ENCODE measurements at regions not wholly inside any gene's neighbourhood (a gene's known extent, or its start where the extent isn't known, plus 50 kb on each side); places are given as distances from the start of the nearest gene placed in this dataset.

GRCh38 chr14:55954108-55954507 lies 164.1 kb upstream of the PELI2 start:
- no peaks in the 10 kb centered on the region for H3K36me3 Mint-ChIP-seq (ENCODE audit: insufficient read depth in 2 of 2)
- H3K4me3 Mint-ChIP-seq, result no peak overlapping the region
- ATAC-seq (replicated peaks in 1 of 2) (no peak), DNase-seq (no peak)
- H3K9me3 Mint-ChIP-seq, result no peaks in the 10 kb centered on the region
- no peaks in the 10 kb centered on the region for H3K4me1 Mint-ChIP-seq (ENCODE audit: low read depth)
- no peaks in the 10 kb centered on the region for H3K27me3 Mint-ChIP-seq (ENCODE audit: low read depth)
- no peak overlapping the region for H3K27ac Mint-ChIP-seq

GRCh38 chr14:55955175-55955574 lies 163.0 kb upstream of the PELI2 start:
- Mint-ChIP-seq H3K27ac (no peak overlapping the region), H3K27me3 (ENCODE audit: low read depth) (no peaks in the 10 kb centered on the region), H3K9me3 (no peaks in the 10 kb centered on the region), H3K4me1 (ENCODE audit: low read depth) (no peaks in the 10 kb centered on the region), H3K4me3 (no peak overlapping the region), H3K36me3 (ENCODE audit: insufficient read depth in 2 of 2) (no peaks in the 10 kb centered on the region)
- ATAC-seq (replicated peaks in 1 of 2) (no peak), DNase-seq (no peak)

DNA sequence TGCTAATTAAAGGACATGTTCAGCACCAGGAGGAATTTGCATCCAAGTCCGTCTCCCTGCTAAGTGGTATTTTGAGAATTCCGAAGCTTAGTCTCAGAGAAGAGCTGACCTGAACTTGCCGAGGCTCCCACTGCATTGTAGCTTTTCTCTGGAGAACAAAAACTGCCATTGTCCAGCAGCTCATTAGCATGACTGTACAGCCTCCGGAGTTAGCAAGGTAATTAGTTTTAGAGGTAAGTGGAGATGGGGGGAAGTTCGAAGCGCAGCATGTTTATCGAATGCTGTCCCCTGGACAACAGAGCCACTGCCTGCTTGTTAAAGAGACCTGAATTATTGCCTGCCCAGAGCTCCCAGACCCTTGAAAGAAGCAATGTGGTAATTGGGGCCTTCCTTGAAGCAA lies 160.3 kb upstream of the PELI2 start:
- DNase-seq (no peak), ATAC-seq (replicated peaks in 1 of 2) (no peak)
- no peak overlapping the region for H3K4me3 Mint-ChIP-seq
- no peaks in the 10 kb centered on the region for H3K9me3 Mint-ChIP-seq
- H3K4me1 Mint-ChIP-seq (ENCODE audit: low read depth), result no peaks in the 10 kb centered on the region
- H3K27ac Mint-ChIP-seq, result no peak overlapping the region
- no peaks in the 10 kb centered on the region for H3K27me3 Mint-ChIP-seq (ENCODE audit: low read depth)
- H3K36me3 Mint-ChIP-seq (ENCODE audit: insufficient read depth in 2 of 2), result no peaks in the 10 kb centered on the region

- ATAC-seq (replicated peaks in 1 of 2) (no peak), DNase-seq (no peak)
- Mint-ChIP-seq H3K36me3 (ENCODE audit: insufficient read depth in 2 of 2) (no peaks in the 10 kb centered on the region), H3K4me1 (ENCODE audit: low read depth) (no peaks in the 10 kb centered on the region), H3K9me3 (no peaks in the 10 kb centered on the region), H3K27ac (no peak overlapping the region), H3K27me3 (ENCODE audit: low read depth) (no peaks in the 10 kb centered on the region), H3K4me3 (no peak overlapping the region)
Measured at GRCh38 chr14:55963295-55963694, 154.9 kb upstream of the PELI2 start.

GRCh38 chr14:55964091-55964490 lies 154.1 kb upstream of the PELI2 start:
- no peak for DNase-seq
- Mint-ChIP-seq H3K36me3 (ENCODE audit: insufficient read depth in 2 of 2) (no peaks in the 10 kb centered on the region), H3K4me3 (no peak overlapping the region), H3K27me3 (ENCODE audit: low read depth) (peaks cover under 1% of the 10 kb centered on the region), H3K9me3 (no peaks in the 10 kb centered on the region), H3K4me1 (ENCODE audit: low read depth) (no peaks in the 10 kb centered on the region), H3K27ac (no peak overlapping the region)
- no peak for ATAC-seq (replicated peaks in 1 of 2)

DNA sequence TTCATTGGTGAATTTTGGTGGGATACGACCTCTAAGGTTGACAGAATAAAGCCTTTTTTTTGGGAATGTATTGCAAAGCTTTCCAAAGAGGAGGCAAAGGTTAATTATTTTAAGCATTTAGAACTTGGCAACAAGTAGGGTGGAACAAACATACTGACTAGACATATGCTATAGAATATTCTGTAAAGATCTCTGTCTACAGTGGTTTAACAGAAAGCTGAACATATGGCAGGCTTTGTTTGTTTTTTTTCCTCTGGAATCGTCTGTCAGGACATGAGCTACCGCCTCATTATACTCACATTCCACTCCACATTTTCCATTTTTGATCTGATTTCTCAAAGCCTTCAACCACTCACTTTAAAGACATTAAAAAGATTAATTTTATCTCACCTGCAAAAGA lies 153.4 kb upstream of the PELI2 start:
- Mint-ChIP-seq H3K36me3 (ENCODE audit: insufficient read depth in 2 of 2) (no peaks in the 10 kb centered on the region), H3K27me3 (ENCODE audit: low read depth) (peaks cover 5% of the 10 kb centered on the region), H3K4me1 (ENCODE audit: low read depth) (no peaks in the 10 kb centered on the region), H3K9me3 (no peaks in the 10 kb centered on the region), H3K27ac (no peak overlapping the region), H3K4me3 (no peak overlapping the region)
- DNase-seq (no peak), ATAC-seq (replicated peaks in 1 of 2) (no peak)

GRCh38 chr14:55965851-55966250 lies 152.4 kb upstream of the PELI2 start:
- Mint-ChIP-seq H3K36me3 (ENCODE audit: insufficient read depth in 2 of 2) (no peaks in the 10 kb centered on the region), H3K27me3 (ENCODE audit: low read depth) (peaks cover 8% of the 10 kb centered on the region), H3K27ac (no peak overlapping the region), H3K4me1 (ENCODE audit: low read depth) (no peaks in the 10 kb centered on the region), H3K9me3 (no peaks in the 10 kb centered on the region), H3K4me3 (no peak overlapping the region)
- DNase-seq, result no peak
- no peak for ATAC-seq (replicated peaks in 1 of 2)

DNA sequence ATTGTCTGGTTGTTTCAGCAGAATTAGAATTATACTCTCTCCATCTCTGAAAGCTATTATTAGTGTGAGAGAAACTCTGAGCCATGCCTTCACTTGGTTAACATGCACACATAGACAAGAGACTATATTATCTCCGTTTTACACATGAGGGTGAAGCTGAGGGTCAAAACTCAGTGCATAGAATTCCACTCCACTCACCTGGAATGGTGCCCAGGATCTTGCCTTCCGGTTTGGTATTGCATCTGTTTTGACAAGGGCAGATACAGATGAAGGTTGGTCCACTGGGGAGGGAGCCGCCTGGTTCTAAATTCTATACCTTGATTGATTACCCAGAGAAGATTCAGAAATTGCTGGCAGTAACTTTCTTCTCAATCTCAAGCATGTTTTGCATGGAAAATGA lies 149.5 kb upstream of the PELI2 start:
- peaks cover 10% of the 10 kb centered on the region for H3K27me3 Mint-ChIP-seq (ENCODE audit: low read depth)
- H3K4me3 Mint-ChIP-seq, result no peak overlapping the region
- DNase-seq (no peak), ATAC-seq (replicated peaks in 1 of 2) (no peak)
- no peaks in the 10 kb centered on the region for H3K36me3 Mint-ChIP-seq (ENCODE audit: insufficient read depth in 2 of 2)
- H3K4me1 Mint-ChIP-seq (ENCODE audit: low read depth), result no peaks in the 10 kb centered on the region
- no peaks in the 10 kb centered on the region for H3K9me3 Mint-ChIP-seq
- H3K27ac Mint-ChIP-seq, result no peak overlapping the region

- H3K36me3 Mint-ChIP-seq (ENCODE audit: insufficient read depth in 2 of 2), result no peaks in the 10 kb centered on the region
- no peak overlapping the region for H3K4me3 Mint-ChIP-seq
- H3K4me1 Mint-ChIP-seq (ENCODE audit: low read depth), result no peaks in the 10 kb centered on the region
- H3K27ac Mint-ChIP-seq, result no peak overlapping the region
- ATAC-seq (replicated peaks in 1 of 2), result no peak
- no peak for DNase-seq
- H3K27me3 Mint-ChIP-seq (ENCODE audit: low read depth), result peaks cover 10% of the 10 kb centered on the region
- H3K9me3 Mint-ChIP-seq, result no peaks in the 10 kb centered on the region
Measured at GRCh38 chr14:55973285-55973800, 144.9 kb upstream of the PELI2 start.

- no peaks in the 10 kb centered on the region for H3K4me1 Mint-ChIP-seq (ENCODE audit: low read depth)
- no peaks in the 10 kb centered on the region for H3K36me3 Mint-ChIP-seq (ENCODE audit: insufficient read depth in 2 of 2)
- ATAC-seq (replicated peaks in 1 of 2), result no peak
- no peak overlapping the region for H3K27ac Mint-ChIP-seq
- H3K9me3 Mint-ChIP-seq, result no peaks in the 10 kb centered on the region
- no peak for DNase-seq
- H3K27me3 Mint-ChIP-seq (ENCODE audit: low read depth), result peaks cover 10% of the 10 kb centered on the region
- H3K4me3 Mint-ChIP-seq, result no peak overlapping the region
Measured at GRCh38 chr14:55973911-55974630, 144.1 kb upstream of the PELI2 start.

DNA sequence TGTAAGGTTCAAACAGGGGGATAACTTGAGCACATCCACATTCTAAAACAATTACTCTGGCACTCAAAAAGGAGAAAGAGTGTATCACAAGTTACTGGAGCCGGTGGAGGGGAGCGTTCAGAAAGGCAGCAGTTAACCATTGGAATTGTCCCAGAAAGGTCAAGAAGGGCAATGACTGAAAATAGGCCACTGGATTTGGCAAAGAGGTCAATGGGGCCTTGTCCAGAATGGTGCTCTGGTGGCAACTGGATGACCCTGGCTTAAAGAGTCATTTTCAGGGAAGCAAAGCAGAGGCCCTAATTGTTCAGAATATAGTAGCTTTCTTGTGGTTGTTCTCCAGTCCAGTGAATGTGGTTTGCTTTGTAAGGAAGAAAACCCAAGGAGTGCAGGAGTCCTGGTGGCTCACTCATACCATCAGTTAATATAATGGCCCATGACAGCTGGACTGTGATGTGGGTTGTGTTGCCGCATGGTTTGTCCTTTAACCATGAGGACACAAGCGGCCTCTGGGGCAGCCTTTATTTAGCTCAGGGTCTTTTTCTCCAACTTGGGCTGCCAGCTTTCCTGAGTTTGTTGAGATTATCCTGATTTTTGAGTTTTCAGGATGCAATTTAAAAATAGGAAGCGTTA lies 142.8 kb upstream of the PELI2 start:
- peaks cover 4% of the 10 kb centered on the region for H3K4me1 Mint-ChIP-seq (ENCODE audit: low read depth)
- peaks cover 2 to 3% of the 10 kb centered on the region in 2 donors for H3K36me3 Mint-ChIP-seq (ENCODE audit: insufficient read depth in 2 of 2)
- no peak for ATAC-seq (replicated peaks in 1 of 2)

DNA sequence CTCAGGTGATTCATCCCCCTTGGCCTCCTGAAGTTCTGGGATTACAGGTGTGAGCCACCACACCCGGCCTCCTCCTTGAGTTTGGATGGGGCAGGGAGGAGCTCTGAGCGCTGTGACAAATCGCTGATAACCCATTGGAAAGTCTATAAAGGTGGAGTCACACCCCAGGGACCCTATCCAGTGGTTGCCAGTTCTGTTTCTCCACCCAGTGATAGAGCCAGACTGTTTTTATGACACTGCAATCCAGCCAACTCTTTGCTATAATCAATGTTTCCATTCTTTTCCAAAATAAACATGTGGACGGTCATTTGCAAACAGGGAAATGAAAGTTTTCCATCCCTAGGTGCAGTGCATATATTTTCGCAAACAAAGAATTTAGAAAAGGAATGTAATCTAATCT lies 142.0 kb upstream of the PELI2 start:
- DNase-seq, result no peak
- no peak overlapping the region for H3K27ac Mint-ChIP-seq
- no peak overlapping the region for H3K4me3 Mint-ChIP-seq
- H3K4me1 Mint-ChIP-seq (ENCODE audit: low read depth), result peaks cover 7% of the 10 kb centered on the region
- no peak for ATAC-seq (replicated peaks in 1 of 2)
- H3K36me3 Mint-ChIP-seq (ENCODE audit: insufficient read depth in 2 of 2), result peaks cover 4 to 5% of the 10 kb centered on the region in 2 donors
- H3K27me3 Mint-ChIP-seq (ENCODE audit: low read depth), result no peaks in the 10 kb centered on the region
- H3K9me3 Mint-ChIP-seq, result peaks cover 4 to 5% of the 10 kb centered on the region in 2 donors

More for the DNA sequence above, 142.8 kb upstream of the PELI2 start:
- no peak overlapping the region for H3K27ac Mint-ChIP-seq
- peaks cover 3% of the 10 kb centered on the region in 2 donors for H3K9me3 Mint-ChIP-seq
- DNase-seq, result no peak
- no peak overlapping the region for H3K4me3 Mint-ChIP-seq
- H3K27me3 Mint-ChIP-seq (ENCODE audit: low read depth), result peaks cover 5% of the 10 kb centered on the region

GRCh38 chr14:55976655-55977054 lies 141.6 kb upstream of the PELI2 start:
- peaks cover 7% of the 10 kb centered on the region for H3K4me1 Mint-ChIP-seq (ENCODE audit: low read depth)

More at GRCh38 chr14:55976655-55977054, 141.6 kb upstream of the PELI2 start:
- DNase-seq, result no peak
- H3K27me3 Mint-ChIP-seq (ENCODE audit: low read depth), result no peaks in the 10 kb centered on the region
- no peak overlapping the region for H3K4me3 Mint-ChIP-seq
- H3K9me3 Mint-ChIP-seq, result peaks cover 5 to 7% of the 10 kb centered on the region in 2 donors
- H3K27ac Mint-ChIP-seq, result no peak overlapping the region
- H3K36me3 Mint-ChIP-seq (ENCODE audit: insufficient read depth in 2 of 2), result peaks cover 4 to 5% of the 10 kb centered on the region in 2 donors
- ATAC-seq (replicated peaks in 1 of 2), result no peak

Data from activated T-cell treated with anti-CD3 and anti-CD28 coated beads, Interleukin-2, amount 50 U/mL, for 72 hours (primary cell).